ENCODE measurements at regions not wholly inside any gene's neighbourhood (a gene's known extent, or its start where the extent isn't known, plus 50 kb on each side); places are given as distances from the start of the nearest gene placed in this dataset.

GRCh38 chr2:220000586-220000985 is 373.2 kb downstream of the SLC4A3 start:
- Histone ChIP-seq H3K79me2 (replicated peaks; ENCODE audit: insufficient read depth, low read length) (no peaks in the 10 kb centered on the region), H3K27ac (ENCODE audit: low read length) (no peak overlapping the region), H4K20me1 (ENCODE audit: insufficient read depth) (no peaks in the 10 kb centered on the region), H3F3A (ENCODE audit: insufficient read depth, low read length, poor library complexity, severe bottlenecking) (no peaks in the 10 kb centered on the region), H3K4me2 (ENCODE audit: low read length) (no peak overlapping the region), H3K9me2 (ENCODE audit: insufficient read depth, low read length) (no peaks in the 10 kb centered on the region), H3K4me3 (ENCODE audit: low read length) (no peak overlapping the region), H3K9ac (ENCODE audit: low read length) (no peak overlapping the region), H2AFZ (ENCODE audit: low read depth, low read length) (no peak overlapping the region), H3K27me3 (ENCODE audit: insufficient read depth, low read depth, low read length) (no peaks in the 10 kb centered on the region), H3K9me3 (ENCODE audit: low read length) (no peaks in the 10 kb centered on the region), H3K36me3 (ENCODE audit: insufficient read depth, low read length) (no peaks in the 10 kb centered on the region)
- TF ChIP-seq REST (IDR thresholded peaks at IDR 0.05; ENCODE audit: borderline replicate concordance) (no peak), EZH2 (IDR thresholded peaks at IDR 0.05; ENCODE audit: borderline replicate concordance, insufficient read depth, low read length, poor library complexity, severe bottlenecking) (no peak), EP300 (conservative IDR thresholded peaks at IDR 0.05; ENCODE audit: poor library complexity, severe bottlenecking) (no peak), MXI1 (conservative IDR thresholded peaks at IDR 0.05; ENCODE audit: poor library complexity, severe bottlenecking) (no peak), RAD21 (conservative IDR thresholded peaks at IDR 0.05) (no peak), TAF1 (IDR thresholded peaks at IDR 0.05; ENCODE audit: low read depth) (no peak), CTCF (IDR thresholded peaks at IDR 0.05; ENCODE audit: poor library complexity, severe bottlenecking) (no peak), POLR2AphosphoS5 (IDR thresholded peaks at IDR 0.05) (no peak), SMC3 (conservative IDR thresholded peaks at IDR 0.05; ENCODE audit: poor library complexity) (no peak)

GRCh38 chr2:220001751-220002150 is 374.3 kb downstream of the SLC4A3 start:
- no peaks in the 10 kb centered on the region for H3K79me2 ChIP-seq (replicated peaks; ENCODE audit: insufficient read depth, low read length)
- no peaks in the 10 kb centered on the region for H3K9me2 ChIP-seq (ENCODE audit: insufficient read depth, low read length)
- TF ChIP-seq POLR2AphosphoS5 (IDR thresholded peaks at IDR 0.05): no peak
- no peak for TF ChIP-seq TAF1 (IDR thresholded peaks at IDR 0.05; ENCODE audit: low read depth)
- TF ChIP-seq RAD21 (conservative IDR thresholded peaks at IDR 0.05): no peak
- no peak for TF ChIP-seq SMC3 (conservative IDR thresholded peaks at IDR 0.05; ENCODE audit: poor library complexity)
- no peak for TF ChIP-seq REST (IDR thresholded peaks at IDR 0.05; ENCODE audit: borderline replicate concordance)
- no peak for TF ChIP-seq EP300 (conservative IDR thresholded peaks at IDR 0.05; ENCODE audit: poor library complexity, severe bottlenecking)
- TF ChIP-seq CTCF (IDR thresholded peaks at IDR 0.05; ENCODE audit: poor library complexity, severe bottlenecking): no peak
- no peak for TF ChIP-seq MXI1 (conservative IDR thresholded peaks at IDR 0.05; ENCODE audit: poor library complexity, severe bottlenecking)
- no peak for TF ChIP-seq EZH2 (IDR thresholded peaks at IDR 0.05; ENCODE audit: borderline replicate concordance, insufficient read depth, low read length, poor library complexity, severe bottlenecking)
- no peaks in the 10 kb centered on the region for H4K20me1 ChIP-seq (ENCODE audit: insufficient read depth)
- H3K27me3 ChIP-seq (ENCODE audit: insufficient read depth, low read depth, low read length): no peaks in the 10 kb centered on the region
- H3K9ac ChIP-seq (ENCODE audit: low read length): no peak overlapping the region
- no peaks in the 10 kb centered on the region for H3K36me3 ChIP-seq (ENCODE audit: insufficient read depth, low read length)
- no peak overlapping the region for H3K4me3 ChIP-seq (ENCODE audit: low read length)
- no peaks in the 10 kb centered on the region for H3K9me3 ChIP-seq (ENCODE audit: low read length)
- no peak overlapping the region for H3K4me2 ChIP-seq (ENCODE audit: low read length)
- H3K27ac ChIP-seq (ENCODE audit: low read length): no peak overlapping the region
- no peak overlapping the region for H2AFZ ChIP-seq (ENCODE audit: low read depth, low read length)
- no peaks in the 10 kb centered on the region for H3F3A ChIP-seq (ENCODE audit: insufficient read depth, low read length, poor library complexity, severe bottlenecking)
